ENCODE measurements at regions not wholly inside any gene's neighbourhood (a gene's known extent, or its start where the extent isn't known, plus 50 kb on each side); places are given as distances from the start of the nearest gene placed in this dataset.

GRCh38 chr21:16596369-16596768 lies 866.6 kb downstream of the USP25 start:
- Histone ChIP-seq H3K27me3 (ENCODE audit: control insufficient read depth in 1 of 2, insufficient read depth in 2 of 2, low read length in 1 of 2) (no peaks in the 10 kb centered on the region), H3K27ac (ENCODE audit: low read depth in 1 of 2, low read length in 2 of 2) (no peak overlapping the region), H3K4me3 (ENCODE audit: low read length in 2 of 2) (no peak overlapping the region), H3K4me1 (ENCODE audit: control insufficient read depth in 1 of 2, insufficient read depth in 2 of 2, low read length in 2 of 2) (no peaks in the 10 kb centered on the region), H3K36me3 (ENCODE audit: control insufficient read depth in 1 of 2, insufficient read depth in 2 of 2, low read length in 1 of 2) (no peaks in the 10 kb centered on the region), H3K9me3 (ENCODE audit: control insufficient read depth, low read length) (no peaks in the 10 kb centered on the region)
- intact Hi-C loops (cut with DNase I), result no loop called here
- no peak for ATAC-seq (ENCODE audit: low FRiP score)
- DNase-seq, result no peak
- 92 to 94% methylated on average over 4 of the region's 4 CpGs for WGBS, 2 donors

GRCh38 chr21:16597753-16598152 lies 868.0 kb downstream of the USP25 start:
- WGBS, 2 donors, result 63 to 65% methylated on average over 7 of the region's 7 CpGs
- Histone ChIP-seq H3K4me1 (ENCODE audit: control insufficient read depth in 1 of 2, insufficient read depth in 2 of 2, low read length in 2 of 2) (no peaks in the 10 kb centered on the region), H3K36me3 (ENCODE audit: control insufficient read depth in 1 of 2, insufficient read depth in 2 of 2, low read length in 1 of 2) (no peaks in the 10 kb centered on the region), H3K9me3 (ENCODE audit: control insufficient read depth, low read length) (no peaks in the 10 kb centered on the region), H3K4me3 (ENCODE audit: low read length in 2 of 2) (no peak overlapping the region), H3K27ac (ENCODE audit: low read depth in 1 of 2, low read length in 2 of 2) (no peak overlapping the region), H3K27me3 (ENCODE audit: control insufficient read depth in 1 of 2, insufficient read depth in 2 of 2, low read length in 1 of 2) (no peaks in the 10 kb centered on the region)
- ATAC-seq (ENCODE audit: low FRiP score) (no peak), DNase-seq (no peak)
- intact Hi-C loops (cut with DNase I), result no loop called here

DNA sequence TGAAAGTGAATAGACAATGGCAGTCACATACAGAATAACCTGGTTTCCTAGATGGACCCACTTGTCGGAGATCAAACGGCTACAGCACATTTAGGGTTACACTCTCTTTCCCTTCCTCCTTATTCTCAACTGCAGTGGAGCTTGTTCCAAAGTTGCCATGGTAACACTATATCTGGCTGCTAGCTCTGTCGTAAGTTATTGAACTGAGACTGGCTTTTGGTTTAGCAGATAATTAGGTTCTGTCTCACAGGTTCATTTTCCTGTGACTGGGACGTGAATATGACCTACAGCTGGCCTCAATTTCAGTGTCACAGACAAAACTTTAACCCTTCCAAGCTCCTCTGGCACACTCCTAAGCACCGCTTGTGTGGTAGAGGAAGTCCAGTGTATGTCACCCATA lies 875.8 kb downstream of the USP25 start:
- ATAC-seq (ENCODE audit: low FRiP score) (peak; percentile 56), DNase-seq (no peak)
- Histone ChIP-seq H3K36me3 (ENCODE audit: control insufficient read depth in 1 of 2, insufficient read depth in 2 of 2, low read length in 1 of 2) (no peaks in the 10 kb centered on the region), H3K4me1 (ENCODE audit: control insufficient read depth in 1 of 2, insufficient read depth in 2 of 2, low read length in 2 of 2) (no peaks in the 10 kb centered on the region), H3K9me3 (ENCODE audit: control insufficient read depth, low read length) (no peaks in the 10 kb centered on the region), H3K4me3 (ENCODE audit: low read length in 2 of 2) (no peak overlapping the region), H3K27ac (ENCODE audit: low read depth in 1 of 2, low read length in 2 of 2) (no peak overlapping the region), H3K27me3 (ENCODE audit: control insufficient read depth in 1 of 2, insufficient read depth in 2 of 2, low read length in 1 of 2) (no peaks in the 10 kb centered on the region)
- whole genome bisulfite sequencing, 2 donors, result 55 to 59% methylated on average over 5 of the region's 5 CpGs
- intact Hi-C loops (cut with DNase I), result no loop called here

- Histone ChIP-seq H3K4me1 (ENCODE audit: control insufficient read depth in 1 of 2, insufficient read depth in 2 of 2, low read length in 2 of 2) (no peaks in the 10 kb centered on the region), H3K4me3 (ENCODE audit: low read length in 2 of 2) (no peak overlapping the region), H3K27me3 (ENCODE audit: control insufficient read depth in 1 of 2, insufficient read depth in 2 of 2, low read length in 1 of 2) (no peaks in the 10 kb centered on the region), H3K9me3 (ENCODE audit: control insufficient read depth, low read length) (no peaks in the 10 kb centered on the region), H3K36me3 (ENCODE audit: control insufficient read depth in 1 of 2, insufficient read depth in 2 of 2, low read length in 1 of 2) (no peaks in the 10 kb centered on the region), H3K27ac (ENCODE audit: low read depth in 1 of 2, low read length in 2 of 2) (no peak overlapping the region)
- DNase-seq (no peak), ATAC-seq (ENCODE audit: low FRiP score) (no peak)
- WGBS, 2 donors, result 70 to 92% methylated on average over 1 of the region's 1 CpG
- intact Hi-C loops (cut with DNase I), result no loop called here
Measured at GRCh38 chr21:16606271-16606670, 876.5 kb downstream of the USP25 start.

- H3K36me3 ChIP-seq (ENCODE audit: control insufficient read depth in 1 of 2, insufficient read depth in 2 of 2, low read length in 1 of 2), result no peaks in the 10 kb centered on the region
- WGBS, 2 donors, result 98 to 99% methylated on average over 3 of the region's 3 CpGs
- H3K4me1 ChIP-seq (ENCODE audit: control insufficient read depth in 1 of 2, insufficient read depth in 2 of 2, low read length in 2 of 2), result no peaks in the 10 kb centered on the region
- no peaks in the 10 kb centered on the region for H3K9me3 ChIP-seq (ENCODE audit: control insufficient read depth, low read length)
- H3K4me3 ChIP-seq (ENCODE audit: low read length in 2 of 2), result no peak overlapping the region
- intact Hi-C loops (cut with DNase I), result no loop called here
- H3K27ac ChIP-seq (ENCODE audit: low read depth in 1 of 2, low read length in 2 of 2), result no peak overlapping the region
- no peak for DNase-seq
- ATAC-seq (ENCODE audit: low FRiP score), result no peak
- no peaks in the 10 kb centered on the region for H3K27me3 ChIP-seq (ENCODE audit: control insufficient read depth in 1 of 2, insufficient read depth in 2 of 2, low read length in 1 of 2)
Measured at GRCh38 chr21:16608209-16608830, 878.5 kb downstream of the USP25 start.

- DNase-seq (no peak), ATAC-seq (ENCODE audit: low FRiP score) (no peak)
- Histone ChIP-seq H3K4me3 (ENCODE audit: low read length in 2 of 2) (no peak overlapping the region), H3K4me1 (ENCODE audit: control insufficient read depth in 1 of 2, insufficient read depth in 2 of 2, low read length in 2 of 2) (peaks cover 0 to 2% of the 10 kb centered on the region in 2 donors), H3K9me3 (ENCODE audit: control insufficient read depth, low read length) (no peaks in the 10 kb centered on the region), H3K36me3 (ENCODE audit: control insufficient read depth in 1 of 2, insufficient read depth in 2 of 2, low read length in 1 of 2) (no peaks in the 10 kb centered on the region), H3K27me3 (ENCODE audit: control insufficient read depth in 1 of 2, insufficient read depth in 2 of 2, low read length in 1 of 2) (no peaks in the 10 kb centered on the region), H3K27ac (ENCODE audit: low read depth in 1 of 2, low read length in 2 of 2) (no peak overlapping the region)
- WGBS, 2 donors, result 88 to 92% methylated on average over 2 of the region's 2 CpGs
- intact Hi-C loops (cut with DNase I), result no loop called here
Measured at GRCh38 chr21:16619281-16619680, 889.5 kb downstream of the USP25 start.

- 94 to 100% methylated on average over 1 of the region's 1 CpG for WGBS, 2 donors
- H3K27ac ChIP-seq (ENCODE audit: low read depth in 1 of 2, low read length in 2 of 2), result no peak overlapping the region
- no peak for ATAC-seq (ENCODE audit: low FRiP score)
- no peaks in the 10 kb centered on the region for H3K36me3 ChIP-seq (ENCODE audit: control insufficient read depth in 1 of 2, insufficient read depth in 2 of 2, low read length in 1 of 2)
- no peaks in the 10 kb centered on the region for H3K9me3 ChIP-seq (ENCODE audit: control insufficient read depth, low read length)
- no peak for DNase-seq
- H3K4me3 ChIP-seq (ENCODE audit: low read length in 2 of 2), result no peak overlapping the region
- intact Hi-C loops (cut with DNase I), result no loop called here
- no peaks in the 10 kb centered on the region for H3K27me3 ChIP-seq (ENCODE audit: control insufficient read depth in 1 of 2, insufficient read depth in 2 of 2, low read length in 1 of 2)
- peaks cover 0 to 2% of the 10 kb centered on the region in 2 donors for H3K4me1 ChIP-seq (ENCODE audit: control insufficient read depth in 1 of 2, insufficient read depth in 2 of 2, low read length in 2 of 2)
Measured at GRCh38 chr21:16620786-16621320, 891.1 kb downstream of the USP25 start.

DNA sequence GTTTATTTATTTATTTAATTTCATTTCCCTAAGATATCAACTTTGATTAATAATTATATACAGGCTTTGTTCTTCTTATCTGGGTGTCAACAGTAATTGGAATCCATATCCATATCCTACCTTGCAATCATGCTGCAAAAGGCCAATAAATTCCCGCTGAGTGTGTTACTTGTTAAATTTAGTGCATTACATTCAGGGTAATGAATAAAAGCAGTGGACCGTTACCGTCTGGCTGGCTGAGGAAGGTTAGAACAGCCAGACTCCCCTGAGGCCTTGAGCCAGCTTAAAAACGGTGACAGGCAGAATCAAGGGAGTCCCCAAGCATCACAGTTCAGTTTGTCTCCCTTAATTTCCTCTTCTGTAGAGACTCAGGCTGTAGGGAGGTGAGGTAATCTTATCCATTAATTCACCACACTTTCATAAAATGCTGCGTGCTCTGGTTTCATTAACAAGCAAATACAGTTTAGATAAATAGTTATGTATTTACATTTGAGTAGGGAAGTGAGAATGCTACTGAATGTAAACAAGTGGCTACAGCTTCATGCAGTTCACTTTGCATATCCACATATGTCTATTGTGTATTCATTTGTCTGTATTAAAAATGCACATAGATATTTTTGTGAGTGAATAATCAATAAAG lies 888.2 kb upstream of the CXADR start:
- ATAC-seq (ENCODE audit: low FRiP score) (no peak), DNase-seq (no peak)
- intact Hi-C loops (cut with DNase I), result no loop called here
- Histone ChIP-seq H3K27ac (ENCODE audit: low read depth in 1 of 2, low read length in 2 of 2) (no peak overlapping the region), H3K9me3 (ENCODE audit: control insufficient read depth, low read length) (no peaks in the 10 kb centered on the region), H3K4me1 (ENCODE audit: control insufficient read depth in 1 of 2, insufficient read depth in 2 of 2, low read length in 2 of 2) (peaks cover 0 to 2% of the 10 kb centered on the region in 2 donors), H3K27me3 (ENCODE audit: control insufficient read depth in 1 of 2, insufficient read depth in 2 of 2, low read length in 1 of 2) (no peaks in the 10 kb centered on the region), H3K4me3 (ENCODE audit: low read length in 2 of 2) (no peak overlapping the region), H3K36me3 (ENCODE audit: control insufficient read depth in 1 of 2, insufficient read depth in 2 of 2, low read length in 1 of 2) (no peaks in the 10 kb centered on the region)
- 30 to 37% methylated on average over 5 of the region's 5 CpGs for WGBS, 2 donors

GRCh38 chr21:16625491-16625890 lies 887.4 kb upstream of the CXADR start:
- DNase-seq, result no peak
- intact Hi-C loops (cut with DNase I), result no loop called here

More at GRCh38 chr21:16625491-16625890, 887.4 kb upstream of the CXADR start:
- no peak for ATAC-seq (ENCODE audit: low FRiP score)
- Histone ChIP-seq H3K9me3 (ENCODE audit: control insufficient read depth, low read length) (no peaks in the 10 kb centered on the region), H3K27ac (ENCODE audit: low read depth in 1 of 2, low read length in 2 of 2) (no peak overlapping the region), H3K36me3 (ENCODE audit: control insufficient read depth in 1 of 2, insufficient read depth in 2 of 2, low read length in 1 of 2) (no peaks in the 10 kb centered on the region), H3K27me3 (ENCODE audit: control insufficient read depth in 1 of 2, insufficient read depth in 2 of 2, low read length in 1 of 2) (no peaks in the 10 kb centered on the region), H3K4me1 (ENCODE audit: control insufficient read depth in 1 of 2, insufficient read depth in 2 of 2, low read length in 2 of 2) (peaks cover 0 to 1% of the 10 kb centered on the region in 2 donors), H3K4me3 (ENCODE audit: low read length in 2 of 2) (no peak overlapping the region)
- WGBS, 2 donors, result 34 to 42% methylated on average over 1 of the region's 1 CpG

Measured in aorta (tissue), 5 donors.